CD4-positive, alpha-beta T cell treated with Interleukin-4 for 4 hours (primary cell): ENCODE measurements at regions not wholly inside any gene's neighbourhood (a gene's known extent, or its start where the extent isn't known, plus 50 kb on each side); places are given as distances from the start of the nearest gene placed in this dataset.
"Not testable (repeated sequence)": the region's sequence is repeated elsewhere in the genome, so short reads cannot be mapped to it uniquely, and the experiment has no call there.

Experiments used
- DNase-seq: peaks from one replicate; pipeline ENCODE4 v3.0.0-alpha.2; 2020

- no peak for DNase-seq
These were observed 195.7 kb upstream of the NRG3 start for GRCh38 chr10:81679291-81679690.

- DNase-seq: no peak
These were observed 194.6 kb upstream of the NRG3 start for GRCh38 chr10:81680359-81680758.

GRCh38 chr10:81688459-81688858, 186.5 kb upstream of the NRG3 start:
- DNase-seq: no peak

GRCh38 chr10:81696609-81697388, 178.2 kb upstream of the NRG3 start:
- DNase-seq: no peak

- no peak for DNase-seq
These were observed 170.4 kb upstream of the NRG3 start for GRCh38 chr10:81704596-81704995.

GRCh38 chr10:81708416-81708815, 166.6 kb upstream of the NRG3 start:
- no peak for DNase-seq

- no peak for DNase-seq
These were observed 166.1 kb upstream of the NRG3 start for GRCh38 chr10:81708929-81709328.

GRCh38 chr10:81722399-81722798, 152.6 kb upstream of the NRG3 start:
- no peak for DNase-seq

GRCh38 chr10:81724431-81724830, 150.6 kb upstream of the NRG3 start:
- no peak for DNase-seq

- no peak for DNase-seq
These were observed 149.1 kb upstream of the NRG3 start for GRCh38 chr10:81725851-81726250.

- DNase-seq: no peak
These were observed 146.3 kb upstream of the NRG3 start for GRCh38 chr10:81728692-81729091.

GRCh38 chr10:81730891-81731290, 144.1 kb upstream of the NRG3 start:
- no peak for DNase-seq

GRCh38 chr10:81733542-81733941, 141.5 kb upstream of the NRG3 start:
- no peak for DNase-seq

GRCh38 chr10:81735167-81735566, 139.8 kb upstream of the NRG3 start:
- DNase-seq: not testable (repeated sequence)

GRCh38 chr10:81759111-81759510, 115.9 kb upstream of the NRG3 start:
- no peak for DNase-seq

GRCh38 chr10:81784111-81784597, 90.8 kb upstream of the NRG3 start:
- DNase-seq: no peak

GRCh38 chr10:81792729-81793128, 82.3 kb upstream of the NRG3 start:
- no peak for DNase-seq

GRCh38 chr10:81806842-81807241, 68.2 kb upstream of the NRG3 start:
- no peak for DNase-seq

- DNase-seq: no peak
These were observed 60.2 kb upstream of the NRG3 start for GRCh38 chr10:81814842-81815241.

GRCh38 chr10:81817596-81818170, 57.3 kb upstream of the NRG3 start:
- no peak for DNase-seq

GRCh38 chr10:81820418-81820817, 54.6 kb upstream of the NRG3 start:
- DNase-seq: no peak
